ENCODE measurements at regions not wholly inside any gene's neighbourhood (a gene's known extent, or its start where the extent isn't known, plus 50 kb on each side); places are given as distances from the start of the nearest gene placed in this dataset.

DNA sequence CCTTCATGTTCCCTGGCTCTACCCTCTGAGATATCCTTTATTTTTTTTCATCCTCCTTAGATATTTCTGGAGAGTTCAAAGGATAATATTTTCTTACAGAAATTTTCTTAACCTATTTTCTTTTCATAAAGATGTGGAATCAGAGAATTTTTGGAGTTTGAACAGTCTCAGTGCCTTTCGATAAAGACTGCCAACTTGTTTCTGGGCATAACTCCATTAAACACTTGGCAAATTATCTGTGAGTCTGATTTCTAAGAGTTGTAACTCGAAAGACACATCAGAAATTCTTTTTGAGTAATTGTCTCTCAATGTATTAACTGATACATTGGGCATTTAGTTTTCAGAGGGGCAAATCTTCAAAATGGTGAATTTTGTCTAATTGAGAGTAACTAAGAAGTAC lies 1255.6 kb downstream of the NCAM2 start:
- Histone ChIP-seq H3K4me1 (ENCODE audit: low read depth) (no peaks in the 10 kb centered on the region), H3K36me3 (ENCODE audit: low read depth) (no peaks in the 10 kb centered on the region), H3K9me3 (no peaks in the 10 kb centered on the region), H3K4me3 (no peak overlapping the region)
- intact Hi-C loops (cut with DNase I, micrococcal nuclease), result no loop called here
- TF ChIP-seq, protein P1, sequence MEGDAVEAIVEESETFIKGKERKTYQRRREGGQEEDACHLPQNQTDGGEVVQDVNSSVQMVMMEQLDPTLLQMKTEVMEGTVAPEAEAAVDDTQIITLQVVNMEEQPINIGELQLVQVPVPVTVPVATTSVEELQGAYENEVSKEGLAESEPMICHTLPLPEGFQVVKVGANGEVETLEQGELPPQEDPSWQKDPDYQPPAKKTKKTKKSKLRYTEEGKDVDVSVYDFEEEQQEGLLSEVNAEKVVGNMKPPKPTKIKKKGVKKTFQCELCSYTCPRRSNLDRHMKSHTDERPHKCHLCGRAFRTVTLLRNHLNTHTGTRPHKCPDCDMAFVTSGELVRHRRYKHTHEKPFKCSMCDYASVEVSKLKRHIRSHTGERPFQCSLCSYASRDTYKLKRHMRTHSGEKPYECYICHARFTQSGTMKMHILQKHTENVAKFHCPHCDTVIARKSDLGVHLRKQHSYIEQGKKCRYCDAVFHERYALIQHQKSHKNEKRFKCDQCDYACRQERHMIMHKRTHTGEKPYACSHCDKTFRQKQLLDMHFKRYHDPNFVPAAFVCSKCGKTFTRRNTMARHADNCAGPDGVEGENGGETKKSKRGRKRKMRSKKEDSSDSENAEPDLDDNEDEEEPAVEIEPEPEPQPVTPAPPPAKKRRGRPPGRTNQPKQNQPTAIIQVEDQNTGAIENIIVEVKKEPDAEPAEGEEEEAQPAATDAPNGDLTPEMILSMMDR (IDR thresholded peaks at IDR 0.05), result no peak
- DNase-seq (no peak), ATAC-seq (no peak)

DNA sequence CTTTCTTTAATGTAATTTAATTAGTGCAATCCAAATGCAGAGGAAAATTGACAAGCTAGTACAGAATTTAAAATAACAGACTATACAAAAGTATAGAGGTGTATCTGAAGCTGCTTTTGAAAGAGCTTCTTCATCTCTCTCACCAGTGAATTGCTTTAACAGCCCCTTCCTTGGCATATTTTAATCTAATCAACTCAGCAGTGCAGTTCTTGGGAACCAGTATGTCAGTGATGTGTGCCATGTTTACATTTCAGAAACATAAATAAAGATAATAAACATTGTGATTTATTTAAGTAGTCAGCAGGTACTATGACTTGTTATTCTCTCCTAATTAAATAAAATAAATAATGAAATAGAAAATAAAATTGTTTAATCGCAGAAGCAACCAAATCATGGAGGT lies 1260.6 kb downstream of the NCAM2 start:
- ATAC-seq, result no peak
- TF ChIP-seq, protein P1 (IDR thresholded peaks at IDR 0.05), result no peak
- no peak for DNase-seq
- no peaks in the 10 kb centered on the region for H3K36me3 ChIP-seq (ENCODE audit: low read depth)
- no peaks in the 10 kb centered on the region for H3K4me1 ChIP-seq (ENCODE audit: low read depth)
- no peak overlapping the region for H3K4me3 ChIP-seq
- H3K9me3 ChIP-seq, result no peaks in the 10 kb centered on the region
- intact Hi-C loops (cut with DNase I, micrococcal nuclease), result no loop called here

DNA sequence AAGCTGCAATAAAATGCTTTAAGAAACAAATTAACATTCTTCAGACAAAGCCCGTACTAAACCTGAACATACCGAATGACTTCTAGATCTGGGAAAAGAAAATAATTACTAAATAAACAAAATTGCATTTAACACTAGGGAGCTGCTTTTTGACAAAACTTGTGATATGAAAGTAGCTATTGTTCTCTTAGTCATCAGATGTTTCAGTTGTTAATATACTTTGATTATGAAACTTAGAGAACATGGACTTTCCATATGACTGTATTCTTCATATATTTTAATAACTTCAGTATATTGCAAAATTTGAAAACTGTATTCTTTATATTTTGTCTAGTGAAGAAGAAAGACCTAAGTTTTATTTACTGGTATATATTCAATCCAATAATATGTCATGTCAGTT lies 1262.1 kb downstream of the NCAM2 start:
- no peaks in the 10 kb centered on the region for H3K9me3 ChIP-seq
- intact Hi-C loops (cut with DNase I, micrococcal nuclease), result no loop called here
- TF ChIP-seq, protein P1 (IDR thresholded peaks at IDR 0.05), result no peak
- H3K36me3 ChIP-seq (ENCODE audit: low read depth), result no peaks in the 10 kb centered on the region
- ATAC-seq (no peak), DNase-seq (no peak)
- H3K4me3 ChIP-seq, result no peak overlapping the region
- H3K4me1 ChIP-seq (ENCODE audit: low read depth), result no peaks in the 10 kb centered on the region

DNA sequence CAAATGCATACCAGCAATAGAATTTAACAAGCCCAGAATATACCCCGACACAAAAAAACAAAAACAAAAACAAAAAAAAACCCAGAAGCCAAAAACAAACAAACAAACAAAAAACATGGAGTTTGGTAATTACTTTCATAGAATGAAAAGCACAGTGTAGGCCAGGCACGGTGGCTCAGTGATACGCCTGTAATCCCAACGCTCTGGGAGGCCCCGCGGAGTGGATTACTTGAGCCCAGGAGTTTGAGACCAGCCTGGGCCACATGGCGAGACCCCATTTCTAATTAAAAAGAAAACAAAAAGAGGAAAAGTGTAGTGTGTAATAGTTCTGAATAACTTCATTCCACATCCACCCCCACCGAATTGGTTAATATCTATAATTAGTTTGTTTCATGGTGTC lies 1265.7 kb downstream of the NCAM2 start:
- ATAC-seq (no peak), DNase-seq (no peak)
- H3K4me1 ChIP-seq (ENCODE audit: low read depth), result no peaks in the 10 kb centered on the region
- intact Hi-C loops (cut with DNase I, micrococcal nuclease), result no loop called here
- no peaks in the 10 kb centered on the region for H3K36me3 ChIP-seq (ENCODE audit: low read depth)
- H3K9me3 ChIP-seq, result no peaks in the 10 kb centered on the region
- TF ChIP-seq, protein P1 (IDR thresholded peaks at IDR 0.05), result no peak
- no peak overlapping the region for H3K4me3 ChIP-seq

DNA sequence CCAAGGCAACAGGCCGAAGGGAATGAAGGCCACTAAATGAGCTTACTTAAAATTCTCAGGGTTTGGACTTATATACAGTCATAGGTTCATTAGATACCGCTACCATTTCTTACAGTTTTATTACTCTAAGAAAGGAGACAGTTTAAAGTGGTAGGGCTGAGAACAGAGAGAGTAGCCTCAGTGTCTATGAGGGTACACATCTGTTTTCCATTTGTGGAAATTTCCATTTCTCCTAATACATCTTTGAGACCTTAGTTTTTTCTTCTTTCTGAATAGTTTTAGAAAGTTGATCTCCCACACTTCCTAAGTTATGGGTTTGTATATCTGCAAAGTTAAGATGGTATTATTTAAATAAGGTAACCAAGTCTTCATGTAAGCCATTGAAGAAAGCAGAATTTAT lies 1279.1 kb downstream of the NCAM2 start:
- no peaks in the 10 kb centered on the region for H3K9me3 ChIP-seq
- H3K4me1 ChIP-seq (ENCODE audit: low read depth), result no peaks in the 10 kb centered on the region
- no peak overlapping the region for H3K4me3 ChIP-seq
- no peak for ATAC-seq
- TF ChIP-seq, protein P1 (IDR thresholded peaks at IDR 0.05), result no peak
- intact Hi-C loops (cut with DNase I, micrococcal nuclease), result no loop called here
- no peak for DNase-seq
- H3K36me3 ChIP-seq (ENCODE audit: low read depth), result no peaks in the 10 kb centered on the region

DNA sequence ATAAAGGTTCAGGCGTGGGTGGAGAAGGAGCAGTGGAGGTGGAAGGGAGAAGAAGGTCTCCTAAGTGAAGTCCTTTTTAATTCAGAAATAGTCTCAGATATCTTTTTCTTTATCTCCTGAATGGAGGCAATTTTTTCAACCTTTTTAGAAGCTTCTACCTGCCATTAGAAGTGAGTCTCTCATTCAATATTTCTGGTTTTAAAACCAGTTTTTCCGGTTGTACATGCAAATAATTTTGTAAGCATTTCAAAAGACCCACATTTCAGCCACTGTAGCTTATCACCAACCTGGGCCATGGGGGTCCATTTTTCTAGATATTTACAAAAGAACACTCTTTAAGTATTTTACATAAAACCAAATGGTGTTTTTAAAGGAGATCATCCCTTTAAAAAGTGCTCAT lies 1280.2 kb downstream of the NCAM2 start:
- no peaks in the 10 kb centered on the region for H3K9me3 ChIP-seq
- H3K36me3 ChIP-seq (ENCODE audit: low read depth), result no peaks in the 10 kb centered on the region
- intact Hi-C loops (cut with DNase I, micrococcal nuclease), result no loop called here
- H3K4me1 ChIP-seq (ENCODE audit: low read depth), result no peaks in the 10 kb centered on the region
- DNase-seq (no peak), ATAC-seq (no peak)
- no peak overlapping the region for H3K4me3 ChIP-seq
- TF ChIP-seq, protein P1 (IDR thresholded peaks at IDR 0.05), result no peak

Measured in mucosa of descending colon (tissue), 3 donors.